CD14-positive monocyte (primary cell): ENCODE measurements at regions not wholly inside any gene's neighbourhood (a gene's known extent, or its start where the extent isn't known, plus 50 kb on each side); places are given as distances from the start of the nearest gene placed in this dataset.

Experiments used
- DNase-seq, 3 donors: peaks; one replicate each; pipeline ENCODE4 v3.0.0-alpha.2; 2011 to 2022
- H2AFZ ChIP-seq: 2 replicates; pipeline ENCODE4 v1.6.0; 2012; ENCODE audit warnings: mild to moderate bottlenecking, low read depth, low read length, inconsistent platforms; ENCODE audit not compliant: insufficient read depth, poor library complexity, severe bottlenecking
- H3K27ac ChIP-seq, 2 donors: 1 replicate in 1 of 2; 2 replicates in 1 of 2; pipeline ENCODE4 v1.5.1; 2012 to 2013; ENCODE audit warnings: low read length in 2 of 2, control low read depth in 1 of 2, inconsistent platforms in 1 of 2, low read depth in 1 of 2, mild to moderate bottlenecking in 1 of 2
- H3K27me3 ChIP-seq, 2 donors: one replicate each; pipeline versions ENCODE4 v1.6.0 to v1.6.1; 2011 to 2013; ENCODE audit warnings: low read length in 2 of 2; ENCODE audit not compliant: control insufficient read depth in 2 of 2, insufficient read depth in 2 of 2
- H3K36me3 ChIP-seq, 2 donors: replicated peaks in 1 of 2; 1 replicate in 1 of 2; 2 replicates in 1 of 2; pipeline versions ENCODE4 v1.5.1 to v1.6.1; 2012 to 2013; ENCODE audit warnings: low read length in 2 of 2, control low read depth in 1 of 2, inconsistent platforms in 1 of 2, mild to moderate bottlenecking in 1 of 2; ENCODE audit not compliant: insufficient read depth in 2 of 2, control insufficient read depth in 1 of 2
- H3K4me1 ChIP-seq, 2 donors: 1 replicate in 1 of 2; 2 replicates in 1 of 2; pipeline versions ENCODE4 v1.5.1 to v1.6.1; 2012 to 2013; ENCODE audit warnings: low read length in 2 of 2, control low read depth in 1 of 2, inconsistent platforms in 1 of 2, mild to moderate bottlenecking in 1 of 2, moderate library complexity in 1 of 2; ENCODE audit not compliant: insufficient read depth in 2 of 2, control insufficient read depth in 1 of 2
- H3K4me2 ChIP-seq: replicated peaks from 2 replicates; pipeline ENCODE3; 2012; ENCODE audit warnings: low read length, moderate library complexity, mild to moderate bottlenecking; ENCODE audit not compliant: poor library complexity, severe bottlenecking; ENCODE audit errors: extremely low read depth
- H3K4me3 ChIP-seq, 3 experiments: fragments of 200-600 bp in 1 of 3; sonication (generic) in 1 of 3; replicated peaks in 1 of 3; 1 replicate in 2 of 3; 2 replicates in 1 of 3; pipeline ENCODE4 v1.5.1; 2011 to 2013; ENCODE audit warnings: low read length in 3 of 3, mild to moderate bottlenecking in 3 of 3, control low read depth in 2 of 3, low read depth in 2 of 3, inconsistent platforms in 1 of 3, moderate library complexity in 1 of 3
- H3K79me2 ChIP-seq: 2 replicates; pipeline ENCODE4 v1.6.0; 2012; ENCODE audit warnings: mild to moderate bottlenecking, control low read depth, inconsistent platforms, low read length, moderate library complexity; ENCODE audit not compliant: insufficient read depth
- H3K9ac ChIP-seq: 2 replicates; pipeline ENCODE4 v1.6.0; 2017; ENCODE audit warnings: low read length, mild to moderate bottlenecking; ENCODE audit not compliant: insufficient read depth, poor library complexity, severe bottlenecking
- H3K9me3 ChIP-seq, 2 donors: replicated peaks in 1 of 2; 1 replicate in 1 of 2; 2 replicates in 1 of 2; pipeline versions ENCODE4 v1.5.1 to v1.6.1; 2012 to 2013; ENCODE audit warnings: low read length in 2 of 2, control low read depth in 1 of 2; ENCODE audit not compliant: control insufficient read depth in 1 of 2, insufficient read depth in 1 of 2
- H4K20me1 ChIP-seq: 2 replicates; pipeline ENCODE4 v1.6.0; 2012; ENCODE audit warnings: mild to moderate bottlenecking, low read length, control low read depth, moderate library complexity; ENCODE audit not compliant: insufficient read depth
- H3K27ac Mint-ChIP-seq, 7 donors: one replicate each; pipeline ENCODE4 v1.8.0; 2020; ENCODE audit warnings: mild to moderate bottlenecking in 7 of 7, mixed read lengths in 7 of 7, moderate library complexity in 6 of 7, inconsistent platforms in 2 of 7
- H3K27me3 Mint-ChIP-seq, 3 donors: one replicate each; pipeline ENCODE4 v1.8.0; 2021 to 2022; ENCODE audit warnings: low read depth in 3 of 3, mild to moderate bottlenecking in 3 of 3, mixed read lengths in 3 of 3, moderate library complexity in 3 of 3, inconsistent platforms in 1 of 3
- H3K36me3 Mint-ChIP-seq, 2 donors: one replicate each; pipeline ENCODE4 v1.8.0; 2020; ENCODE audit warnings: mixed read lengths in 2 of 2, inconsistent platforms in 1 of 2, mild to moderate bottlenecking in 1 of 2
- H3K4me1 Mint-ChIP-seq: one replicate; pipeline ENCODE4 v1.8.0; 2020; ENCODE audit warnings: mild to moderate bottlenecking, mixed read lengths
- H3K4me3 Mint-ChIP-seq, 2 donors: one replicate each; pipeline ENCODE4 v1.8.0; 2020; ENCODE audit warnings: mild to moderate bottlenecking in 2 of 2, mixed read lengths in 2 of 2, moderate library complexity in 1 of 2
- H3K9me3 Mint-ChIP-seq, 7 donors: one replicate each; pipeline ENCODE4 v1.8.0; 2020 to 2022; ENCODE audit warnings: mixed read lengths in 7 of 7, mild to moderate bottlenecking in 6 of 7, moderate library complexity in 6 of 7, inconsistent platforms in 2 of 7
- WGBS: methylation state at CpG from one replicate; pipeline ENCODE4 v1.1.5; 2013; ENCODE audit warnings: missing lambda C conversion rate; ENCODE audit not compliant: insufficient coverage; 5-methylcytosine and 5-hydroxymethylcytosine counted together
- intact Hi-C, 2 donors: fragments of 100-400 bp; cut with micrococcal nuclease; formaldehyde crosslinking; loops; one replicate each; pipeline versions ENCODE4 v1.15.0 to v1.15.1; 2023
- TF ChIP-seq, protein P1 (sequence below): fragments of 200-600 bp; IDR thresholded peaks from one replicate; pipeline ENCODE4 v1.8.0; 2022; ENCODE audit warnings: antibody characterized with exemption, mild to moderate bottlenecking

DNA sequence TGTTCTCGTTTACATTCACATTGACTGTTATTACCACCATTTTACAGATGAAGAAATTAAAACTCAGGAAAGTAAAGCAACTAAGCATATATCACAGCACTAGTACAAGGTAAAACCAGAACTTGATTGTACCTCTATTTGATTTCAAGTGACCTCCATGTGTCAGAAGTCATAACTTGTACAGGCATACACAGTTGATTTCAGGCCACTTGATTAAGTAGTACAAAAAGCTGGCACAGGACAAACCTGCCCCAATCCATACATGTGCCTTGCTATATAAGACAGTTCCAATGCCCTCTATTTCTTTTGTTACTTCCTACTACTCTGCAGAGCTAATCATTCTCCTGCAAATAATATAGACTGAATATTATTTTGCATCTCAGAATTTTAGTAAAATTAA, 58.8 kb upstream of the VGLL2 start:
- H3K9me3 Mint-ChIP-seq: peaks cover 0 to 4% (median 2%) of the 10 kb centered on the region in 7 donors
- intact Hi-C loops: no loop called here
- H3K9ac ChIP-seq: no peak overlapping the region
- H3K4me2 ChIP-seq: no peak overlapping the region
- no peak overlapping the region for H3K27ac ChIP-seq
- WGBS: no CpG with 5 or more reads among the region's 1 CpG
- no peaks in the 10 kb centered on the region for H3K79me2 ChIP-seq
- no peak overlapping the region for H3K27ac Mint-ChIP-seq
- no peaks in the 10 kb centered on the region for H4K20me1 ChIP-seq
- H3K4me3 Mint-ChIP-seq: no peak overlapping the region
- TF ChIP-seq, protein P1, sequence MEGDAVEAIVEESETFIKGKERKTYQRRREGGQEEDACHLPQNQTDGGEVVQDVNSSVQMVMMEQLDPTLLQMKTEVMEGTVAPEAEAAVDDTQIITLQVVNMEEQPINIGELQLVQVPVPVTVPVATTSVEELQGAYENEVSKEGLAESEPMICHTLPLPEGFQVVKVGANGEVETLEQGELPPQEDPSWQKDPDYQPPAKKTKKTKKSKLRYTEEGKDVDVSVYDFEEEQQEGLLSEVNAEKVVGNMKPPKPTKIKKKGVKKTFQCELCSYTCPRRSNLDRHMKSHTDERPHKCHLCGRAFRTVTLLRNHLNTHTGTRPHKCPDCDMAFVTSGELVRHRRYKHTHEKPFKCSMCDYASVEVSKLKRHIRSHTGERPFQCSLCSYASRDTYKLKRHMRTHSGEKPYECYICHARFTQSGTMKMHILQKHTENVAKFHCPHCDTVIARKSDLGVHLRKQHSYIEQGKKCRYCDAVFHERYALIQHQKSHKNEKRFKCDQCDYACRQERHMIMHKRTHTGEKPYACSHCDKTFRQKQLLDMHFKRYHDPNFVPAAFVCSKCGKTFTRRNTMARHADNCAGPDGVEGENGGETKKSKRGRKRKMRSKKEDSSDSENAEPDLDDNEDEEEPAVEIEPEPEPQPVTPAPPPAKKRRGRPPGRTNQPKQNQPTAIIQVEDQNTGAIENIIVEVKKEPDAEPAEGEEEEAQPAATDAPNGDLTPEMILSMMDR: no peak
- no peaks in the 10 kb centered on the region for H3K4me1 Mint-ChIP-seq
- no peaks in the 10 kb centered on the region for H3K9me3 ChIP-seq
- H3K4me3 ChIP-seq: no peak overlapping the region
- no peaks in the 10 kb centered on the region for H3K4me1 ChIP-seq
- no peak for DNase-seq
- peaks cover 0 to 3% (median 2%) of the 10 kb centered on the region in 3 donors for H3K27me3 Mint-ChIP-seq
- H2AFZ ChIP-seq: no peak overlapping the region
- no peaks in the 10 kb centered on the region for H3K27me3 ChIP-seq
- H3K36me3 ChIP-seq: no peaks in the 10 kb centered on the region
- H3K36me3 Mint-ChIP-seq: no peaks in the 10 kb centered on the region

DNA sequence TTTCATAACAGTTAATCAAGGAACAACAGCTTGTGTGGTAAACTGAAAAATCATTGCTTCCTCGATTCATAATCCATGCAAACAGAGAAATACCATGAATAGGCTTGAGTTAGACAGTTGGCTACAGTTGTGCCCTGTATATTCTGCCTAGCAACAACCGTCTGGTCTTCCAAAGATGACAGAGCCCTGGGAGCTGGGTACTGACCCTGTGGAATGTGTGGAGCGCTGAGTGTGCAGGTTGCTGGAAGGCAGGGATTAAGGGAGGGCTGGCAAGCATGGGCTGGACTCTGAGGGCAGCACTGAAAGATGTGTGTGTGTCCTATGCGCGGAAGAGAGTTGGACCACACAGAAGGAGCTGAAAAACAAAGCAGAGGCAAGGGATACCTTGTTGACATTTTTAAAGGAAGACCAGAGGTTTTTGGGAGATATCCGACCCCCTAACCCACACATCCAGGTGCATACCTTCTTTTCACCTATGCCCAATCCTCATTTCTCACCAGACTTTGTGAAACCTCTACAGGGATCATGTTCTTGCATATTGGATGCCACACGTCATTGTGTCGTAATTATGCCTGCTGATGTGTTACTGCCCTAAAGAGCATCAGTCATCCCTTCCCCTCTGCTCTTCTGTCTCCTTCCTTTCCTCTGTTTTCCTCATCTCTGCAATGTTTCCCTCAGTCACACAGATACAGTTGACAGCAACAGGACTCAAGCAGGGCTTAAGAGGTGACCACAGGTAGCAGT, 58.2 kb upstream of the VGLL2 start:
- Histone ChIP-seq H4K20me1 (no peaks in the 10 kb centered on the region), H3K4me2 (no peak overlapping the region), H3K9me3 (no peaks in the 10 kb centered on the region), H3K79me2 (no peaks in the 10 kb centered on the region), H3K27me3 (no peaks in the 10 kb centered on the region), H3K36me3 (no peaks in the 10 kb centered on the region), H2AFZ (no peak overlapping the region), H3K4me1 (no peaks in the 10 kb centered on the region), H3K27ac (no peak overlapping the region), H3K9ac (no peak overlapping the region), H3K4me3 (no peak overlapping the region)
- no peak for DNase-seq
- Mint-ChIP-seq H3K36me3 (no peaks in the 10 kb centered on the region), H3K27ac (no peak overlapping the region), H3K9me3 (peaks cover 0 to 4% (median 2%) of the 10 kb centered on the region in 7 donors), H3K27me3 (peaks cover 0 to 2% (median 2%) of the 10 kb centered on the region in 3 donors), H3K4me3 (no peak overlapping the region), H3K4me1 (no peaks in the 10 kb centered on the region)
- TF ChIP-seq, protein P1: no peak
- WGBS: 65% methylated on average over 5 of the region's 8 CpGs
- intact Hi-C loops: no loop called here
